ENCODE measurements at regions not wholly inside any gene's neighbourhood (a gene's known extent, or its start where the extent isn't known, plus 50 kb on each side); places are given as distances from the start of the nearest gene placed in this dataset.

DNA sequence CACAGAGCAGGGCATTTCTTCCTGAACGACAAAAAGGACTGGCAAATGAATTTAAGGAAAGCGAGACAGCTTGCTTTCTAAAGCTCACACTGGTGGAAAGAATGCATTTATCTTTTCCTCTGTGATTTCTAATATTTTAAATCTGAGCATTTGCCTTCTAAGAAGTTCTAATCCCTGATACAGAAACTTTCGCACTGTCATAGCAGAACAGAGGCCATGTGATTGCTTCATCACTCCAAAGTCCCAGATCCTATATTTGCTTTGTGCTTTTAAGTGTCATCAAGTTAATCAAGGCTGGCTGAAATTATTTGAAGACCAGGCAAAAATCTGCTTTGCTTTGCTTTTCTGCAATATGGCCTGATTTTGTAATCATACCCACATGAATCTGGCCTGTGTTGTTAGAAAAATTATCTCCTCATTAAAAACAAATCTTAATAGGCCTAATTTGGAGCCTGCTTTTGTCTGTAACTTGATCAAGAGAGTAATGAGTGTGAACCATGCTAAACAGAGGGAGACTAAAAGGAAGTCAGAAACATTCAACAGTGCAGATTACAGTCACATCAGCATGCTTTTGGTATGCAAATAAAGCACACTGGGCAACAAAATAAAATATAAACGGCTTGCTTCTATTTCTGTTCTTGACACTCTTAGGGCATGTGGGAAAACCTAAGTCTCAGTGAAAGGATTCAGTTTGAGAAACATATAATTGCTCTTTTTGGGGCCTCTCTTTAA, 178.2 kb upstream of the ADAMTS9 start:
- Mint-ChIP-seq H3K9me3 (no peaks in the 10 kb centered on the region; the same call in 2 of the 3 replicates), H3K27ac (peak overlapping the region; percentile 18), H3K4me1 (peaks cover 24% of the 10 kb centered on the region), H3K36me3 (ENCODE audit: low read depth) (no peaks in the 10 kb centered on the region), H3K27me3 (ENCODE audit: insufficient read depth, low read depth, poor library complexity) (peaks cover 2% of the 10 kb centered on the region), H3K4me3 (peak overlapping the region; percentile 17; the same call in 1 of the 3 replicates)
- no peaks in the 10 kb centered on the region for H3K79me2 ChIP-seq (replicated peaks; ENCODE audit: insufficient read depth)
- peaks cover 17% of the 10 kb centered on the region for H3K4me1 ChIP-seq (ENCODE audit: insufficient read depth)
- peak; percentile 5 for DNase-seq (ENCODE audit: low spot score)
- H2AFZ ChIP-seq = no peak overlapping the region
- H4K20me1 ChIP-seq (replicated peaks; ENCODE audit: insufficient read depth) = no peaks in the 10 kb centered on the region
- no peak overlapping the region for H3K4me2 ChIP-seq
- H3K9me2 ChIP-seq (ENCODE audit: insufficient read depth) = 0 out of 2 replicates have a peak, but pooled peaks cover 6% of the 10 kb centered on the region
- peak; percentile 59 for ATAC-seq
- H3K36me3 ChIP-seq (ENCODE audit: insufficient read depth) = no peaks in the 10 kb centered on the region
- no peak overlapping the region for H3K27ac ChIP-seq (ENCODE audit: low read depth)
- H3F3A ChIP-seq (replicated peaks; ENCODE audit: low read depth) = no peaks in the 10 kb centered on the region
- no peak overlapping the region for H3K4me3 ChIP-seq
- no peaks in the 10 kb centered on the region for H3K27me3 ChIP-seq (ENCODE audit: insufficient read depth)
- TF ChIP-seq EZH2phosphoT487 (IDR thresholded peaks at IDR 0.05; ENCODE audit: unreplicated experiment) (no peak), POLR2AphosphoS5 (IDR thresholded peaks at IDR 0.05; ENCODE audit: low read depth) (no peak), JUNB (IDR thresholded peaks at IDR 0.05; ENCODE audit: unreplicated experiment) (no peak), EZH2 (IDR thresholded peaks at IDR 0.05; ENCODE audit: low read depth, unreplicated experiment) (no peak), NANOG (IDR thresholded peaks at IDR 0.05; ENCODE audit: borderline replicate concordance) (no peak), CREB1 (CRISPR knock-in tag; IDR thresholded peaks at IDR 0.05; ENCODE audit: low read depth) (no peak), STAT1 (IDR thresholded peaks at IDR 0.05; ENCODE audit: unreplicated experiment) (no peak)
- TF ChIP-seq, protein P1, sequence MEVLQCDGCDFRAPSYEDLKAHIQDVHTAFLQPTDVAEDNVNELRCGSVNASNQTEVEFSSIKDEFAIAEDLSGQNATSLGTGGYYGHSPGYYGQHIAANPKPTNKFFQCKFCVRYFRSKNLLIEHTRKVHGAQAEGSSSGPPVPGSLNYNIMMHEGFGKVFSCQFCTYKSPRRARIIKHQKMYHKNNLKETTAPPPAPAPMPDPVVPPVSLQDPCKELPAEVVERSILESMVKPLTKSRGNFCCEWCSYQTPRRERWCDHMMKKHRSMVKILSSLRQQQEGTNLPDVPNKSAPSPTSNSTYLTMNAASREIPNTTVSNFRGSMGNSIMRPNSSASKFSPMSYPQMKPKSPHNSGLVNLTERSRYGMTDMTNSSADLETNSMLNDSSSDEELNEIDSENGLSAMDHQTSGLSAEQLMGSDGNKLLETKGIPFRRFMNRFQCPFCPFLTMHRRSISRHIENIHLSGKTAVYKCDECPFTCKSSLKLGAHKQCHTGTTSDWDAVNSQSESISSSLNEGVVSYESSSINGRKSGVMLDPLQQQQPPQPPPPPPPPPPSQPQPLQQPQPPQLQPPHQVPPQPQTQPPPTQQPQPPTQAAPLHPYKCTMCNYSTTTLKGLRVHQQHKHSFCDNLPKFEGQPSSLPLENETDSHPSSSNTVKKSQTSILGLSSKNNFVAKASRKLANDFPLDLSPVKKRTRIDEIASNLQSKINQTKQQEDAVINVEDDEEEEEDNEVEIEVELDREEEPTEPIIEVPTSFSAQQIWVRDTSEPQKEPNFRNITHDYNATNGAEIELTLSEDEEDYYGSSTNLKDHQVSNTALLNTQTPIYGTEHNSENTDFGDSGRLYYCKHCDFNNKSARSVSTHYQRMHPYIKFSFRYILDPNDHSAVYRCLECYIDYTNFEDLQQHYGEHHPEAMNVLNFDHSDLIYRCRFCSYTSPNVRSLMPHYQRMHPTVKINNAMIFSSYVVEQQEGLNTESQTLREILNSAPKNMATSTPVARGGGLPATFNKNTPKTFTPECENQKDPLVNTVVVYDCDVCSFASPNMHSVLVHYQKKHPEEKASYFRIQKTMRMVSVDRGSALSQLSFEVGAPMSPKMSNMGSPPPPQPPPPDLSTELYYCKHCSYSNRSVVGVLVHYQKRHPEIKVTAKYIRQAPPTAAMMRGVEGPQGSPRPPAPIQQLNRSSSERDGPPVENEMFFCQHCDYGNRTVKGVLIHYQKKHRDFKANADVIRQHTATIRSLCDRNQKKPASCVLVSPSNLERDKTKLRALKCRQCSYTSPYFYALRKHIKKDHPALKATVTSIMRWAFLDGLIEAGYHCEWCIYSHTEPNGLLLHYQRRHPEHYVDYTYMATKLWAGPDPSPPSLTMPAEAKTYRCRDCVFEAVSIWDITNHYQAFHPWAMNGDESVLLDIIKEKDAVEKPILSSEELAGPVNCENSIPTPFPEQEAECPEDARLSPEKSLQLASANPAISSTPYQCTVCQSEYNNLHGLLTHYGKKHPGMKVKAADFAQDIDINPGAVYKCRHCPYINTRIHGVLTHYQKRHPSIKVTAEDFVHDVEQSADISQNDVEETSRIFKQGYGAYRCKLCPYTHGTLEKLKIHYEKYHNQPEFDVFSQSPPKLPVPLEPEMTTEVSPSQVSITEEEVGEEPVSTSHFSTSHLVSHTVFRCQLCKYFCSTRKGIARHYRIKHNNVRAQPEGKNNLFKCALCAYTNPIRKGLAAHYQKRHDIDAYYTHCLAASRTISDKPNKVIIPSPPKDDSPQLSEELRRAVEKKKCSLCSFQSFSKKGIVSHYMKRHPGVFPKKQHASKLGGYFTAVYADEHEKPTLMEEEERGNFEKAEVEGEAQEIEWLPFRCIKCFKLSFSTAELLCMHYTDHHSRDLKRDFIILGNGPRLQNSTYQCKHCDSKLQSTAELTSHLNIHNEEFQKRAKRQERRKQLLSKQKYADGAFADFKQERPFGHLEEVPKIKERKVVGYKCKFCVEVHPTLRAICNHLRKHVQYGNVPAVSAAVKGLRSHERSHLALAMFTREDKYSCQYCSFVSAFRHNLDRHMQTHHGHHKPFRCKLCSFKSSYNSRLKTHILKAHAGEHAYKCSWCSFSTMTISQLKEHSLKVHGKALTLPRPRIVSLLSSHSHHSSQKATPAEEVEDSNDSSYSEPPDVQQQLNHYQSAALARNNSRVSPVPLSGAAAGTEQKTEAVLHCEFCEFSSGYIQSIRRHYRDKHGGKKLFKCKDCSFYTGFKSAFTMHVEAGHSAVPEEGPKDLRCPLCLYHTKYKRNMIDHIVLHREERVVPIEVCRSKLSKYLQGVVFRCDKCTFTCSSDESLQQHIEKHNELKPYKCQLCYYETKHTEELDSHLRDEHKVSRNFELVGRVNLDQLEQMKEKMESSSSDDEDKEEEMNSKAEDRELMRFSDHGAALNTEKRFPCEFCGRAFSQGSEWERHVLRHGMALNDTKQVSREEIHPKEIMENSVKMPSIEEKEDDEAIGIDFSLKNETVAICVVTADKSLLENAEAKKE (CRISPR knock-in tag; IDR thresholded peaks at IDR 0.05) = no peak
- TF ChIP-seq, protein P2, sequence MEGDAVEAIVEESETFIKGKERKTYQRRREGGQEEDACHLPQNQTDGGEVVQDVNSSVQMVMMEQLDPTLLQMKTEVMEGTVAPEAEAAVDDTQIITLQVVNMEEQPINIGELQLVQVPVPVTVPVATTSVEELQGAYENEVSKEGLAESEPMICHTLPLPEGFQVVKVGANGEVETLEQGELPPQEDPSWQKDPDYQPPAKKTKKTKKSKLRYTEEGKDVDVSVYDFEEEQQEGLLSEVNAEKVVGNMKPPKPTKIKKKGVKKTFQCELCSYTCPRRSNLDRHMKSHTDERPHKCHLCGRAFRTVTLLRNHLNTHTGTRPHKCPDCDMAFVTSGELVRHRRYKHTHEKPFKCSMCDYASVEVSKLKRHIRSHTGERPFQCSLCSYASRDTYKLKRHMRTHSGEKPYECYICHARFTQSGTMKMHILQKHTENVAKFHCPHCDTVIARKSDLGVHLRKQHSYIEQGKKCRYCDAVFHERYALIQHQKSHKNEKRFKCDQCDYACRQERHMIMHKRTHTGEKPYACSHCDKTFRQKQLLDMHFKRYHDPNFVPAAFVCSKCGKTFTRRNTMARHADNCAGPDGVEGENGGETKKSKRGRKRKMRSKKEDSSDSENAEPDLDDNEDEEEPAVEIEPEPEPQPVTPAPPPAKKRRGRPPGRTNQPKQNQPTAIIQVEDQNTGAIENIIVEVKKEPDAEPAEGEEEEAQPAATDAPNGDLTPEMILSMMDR (conservative IDR thresholded peaks at IDR 0.05; ENCODE audit: low read depth in 2 of 2) = no peak
- TF ChIP-seq, protein P3, sequence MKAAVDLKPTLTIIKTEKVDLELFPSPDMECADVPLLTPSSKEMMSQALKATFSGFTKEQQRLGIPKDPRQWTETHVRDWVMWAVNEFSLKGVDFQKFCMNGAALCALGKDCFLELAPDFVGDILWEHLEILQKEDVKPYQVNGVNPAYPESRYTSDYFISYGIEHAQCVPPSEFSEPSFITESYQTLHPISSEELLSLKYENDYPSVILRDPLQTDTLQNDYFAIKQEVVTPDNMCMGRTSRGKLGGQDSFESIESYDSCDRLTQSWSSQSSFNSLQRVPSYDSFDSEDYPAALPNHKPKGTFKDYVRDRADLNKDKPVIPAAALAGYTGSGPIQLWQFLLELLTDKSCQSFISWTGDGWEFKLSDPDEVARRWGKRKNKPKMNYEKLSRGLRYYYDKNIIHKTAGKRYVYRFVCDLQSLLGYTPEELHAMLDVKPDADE (IDR thresholded peaks at IDR 0.05) = no peak
- TF ChIP-seq, protein P4, sequence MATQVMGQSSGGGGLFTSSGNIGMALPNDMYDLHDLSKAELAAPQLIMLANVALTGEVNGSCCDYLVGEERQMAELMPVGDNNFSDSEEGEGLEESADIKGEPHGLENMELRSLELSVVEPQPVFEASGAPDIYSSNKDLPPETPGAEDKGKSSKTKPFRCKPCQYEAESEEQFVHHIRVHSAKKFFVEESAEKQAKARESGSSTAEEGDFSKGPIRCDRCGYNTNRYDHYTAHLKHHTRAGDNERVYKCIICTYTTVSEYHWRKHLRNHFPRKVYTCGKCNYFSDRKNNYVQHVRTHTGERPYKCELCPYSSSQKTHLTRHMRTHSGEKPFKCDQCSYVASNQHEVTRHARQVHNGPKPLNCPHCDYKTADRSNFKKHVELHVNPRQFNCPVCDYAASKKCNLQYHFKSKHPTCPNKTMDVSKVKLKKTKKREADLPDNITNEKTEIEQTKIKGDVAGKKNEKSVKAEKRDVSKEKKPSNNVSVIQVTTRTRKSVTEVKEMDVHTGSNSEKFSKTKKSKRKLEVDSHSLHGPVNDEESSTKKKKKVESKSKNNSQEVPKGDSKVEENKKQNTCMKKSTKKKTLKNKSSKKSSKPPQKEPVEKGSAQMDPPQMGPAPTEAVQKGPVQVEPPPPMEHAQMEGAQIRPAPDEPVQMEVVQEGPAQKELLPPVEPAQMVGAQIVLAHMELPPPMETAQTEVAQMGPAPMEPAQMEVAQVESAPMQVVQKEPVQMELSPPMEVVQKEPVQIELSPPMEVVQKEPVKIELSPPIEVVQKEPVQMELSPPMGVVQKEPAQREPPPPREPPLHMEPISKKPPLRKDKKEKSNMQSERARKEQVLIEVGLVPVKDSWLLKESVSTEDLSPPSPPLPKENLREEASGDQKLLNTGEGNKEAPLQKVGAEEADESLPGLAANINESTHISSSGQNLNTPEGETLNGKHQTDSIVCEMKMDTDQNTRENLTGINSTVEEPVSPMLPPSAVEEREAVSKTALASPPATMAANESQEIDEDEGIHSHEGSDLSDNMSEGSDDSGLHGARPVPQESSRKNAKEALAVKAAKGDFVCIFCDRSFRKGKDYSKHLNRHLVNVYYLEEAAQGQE (IDR thresholded peaks at IDR 0.05; ENCODE audit: unreplicated experiment) = no peak
